Embryonic facial prominence (tissue), 1 donor: ENCODE measurements at regions not wholly inside any gene's neighbourhood (a gene's known extent, or its start where the extent isn't known, plus 50 kb on each side); places are given as distances from the start of the nearest gene placed in this dataset.
A peak's percentile ranks its signal among the peaks of the same experiment; 100 is the strongest.
"Not testable (repeated sequence)": the region's sequence is repeated elsewhere in the genome, so short reads cannot be mapped to it uniquely, and the experiment has no call there.

ENCODE experiments used
- DNase-seq: peaks from one replicate; pipeline ENCODE4 v3.0.0-alpha.2; 2016; ENCODE audit errors: extremely low spot score

- peak; percentile 81 for DNase-seq
Observed at GRCh38 chr2:43071599-43072550, 154.5 kb downstream of the ZFP36L2 start.

GRCh38 chr2:43070676-43071502, 155.5 kb downstream of the ZFP36L2 start:
- no peak for DNase-seq

- DNase-seq, result no peak
Observed at GRCh38 chr2:43070030-43070429, 156.4 kb downstream of the ZFP36L2 start.

GRCh38 chr2:43068631-43069517, 157.5 kb downstream of the ZFP36L2 start:
- DNase-seq, result no peak

- DNase-seq, result no peak
Observed at GRCh38 chr2:43068041-43068533, 158.3 kb downstream of the ZFP36L2 start.

GRCh38 chr2:43067254-43068040, 159.0 kb downstream of the ZFP36L2 start:
- DNase-seq, result no peak

- not testable (repeated sequence) for DNase-seq
Observed at GRCh38 chr2:43066541-43067253, 159.7 kb downstream of the ZFP36L2 start.

- no peak for DNase-seq
Observed at GRCh38 chr2:43065871-43066270, 160.5 kb downstream of the ZFP36L2 start.

- no peak for DNase-seq
Observed at GRCh38 chr2:43065036-43065435, 161.4 kb downstream of the ZFP36L2 start.

- DNase-seq, result not testable (repeated sequence)
Observed at GRCh38 chr2:43063096-43063495, 163.3 kb downstream of the ZFP36L2 start.

GRCh38 chr2:43062058-43062457, 164.3 kb downstream of the ZFP36L2 start:
- DNase-seq, result no peak

GRCh38 chr2:43060390-43061016, 165.9 kb downstream of the ZFP36L2 start:
- no peak for DNase-seq

- no peak for DNase-seq
Observed at GRCh38 chr2:43059183-43059897, 167.1 kb downstream of the ZFP36L2 start.

- no peak for DNase-seq
Observed at GRCh38 chr2:43058726-43059110, 167.7 kb downstream of the ZFP36L2 start.

GRCh38 chr2:43057742-43058725, 168.4 kb downstream of the ZFP36L2 start:
- no peak for DNase-seq

- no peak for DNase-seq
Observed at GRCh38 chr2:43057026-43057741, 169.2 kb downstream of the ZFP36L2 start.

GRCh38 chr2:43055985-43056384, 170.4 kb downstream of the ZFP36L2 start:
- DNase-seq, result no peak
